HFF-Myc (cell line): ENCODE measurements at regions not wholly inside any gene's neighbourhood (a gene's known extent, or its start where the extent isn't known, plus 50 kb on each side); places are given as distances from the start of the nearest gene placed in this dataset.

Source experiments
- DNase-seq: peaks from one replicate; pipeline ENCODE4 v3.0.0-alpha.2; 2011; ENCODE audit warnings: low read depth; ENCODE audit errors: extremely low read depth
- H3K4me3 ChIP-seq: replicated peaks from 2 replicates; pipeline ENCODE4 v1.5.1; 2011; ENCODE audit warnings: low read depth, mild to moderate bottlenecking, control low read depth, low read length
- CTCF ChIP-seq: IDR thresholded peaks from 2 replicates; pipeline ENCODE4 v1.5.1; 2012; ENCODE audit warnings: mild to moderate bottlenecking, low read depth, low read length, control low read depth; ENCODE audit errors: missing control alignments

DNA sequence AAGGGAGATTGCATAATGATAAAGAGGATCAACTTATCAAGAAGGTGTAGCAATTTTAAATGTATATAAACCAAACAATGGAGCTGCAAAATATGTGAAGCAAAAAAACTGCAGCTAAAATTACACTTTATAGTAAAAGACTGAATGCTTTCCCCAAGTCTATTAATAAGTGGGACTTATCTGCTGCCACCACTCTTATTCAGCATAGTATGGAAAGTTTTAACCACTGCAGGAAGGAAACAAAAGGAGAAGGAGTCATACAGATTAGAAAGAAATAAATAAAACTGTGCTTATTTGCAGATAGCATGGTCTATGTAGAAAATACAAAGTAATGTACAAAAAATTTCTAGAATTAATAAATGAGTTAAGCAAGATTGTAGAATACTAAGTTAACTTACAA is 94.1 kb upstream of the GK2 start:
- no peak for TF ChIP-seq CTCF
- H3K4me3 ChIP-seq = no peak overlapping the region
- no peak for DNase-seq

DNA sequence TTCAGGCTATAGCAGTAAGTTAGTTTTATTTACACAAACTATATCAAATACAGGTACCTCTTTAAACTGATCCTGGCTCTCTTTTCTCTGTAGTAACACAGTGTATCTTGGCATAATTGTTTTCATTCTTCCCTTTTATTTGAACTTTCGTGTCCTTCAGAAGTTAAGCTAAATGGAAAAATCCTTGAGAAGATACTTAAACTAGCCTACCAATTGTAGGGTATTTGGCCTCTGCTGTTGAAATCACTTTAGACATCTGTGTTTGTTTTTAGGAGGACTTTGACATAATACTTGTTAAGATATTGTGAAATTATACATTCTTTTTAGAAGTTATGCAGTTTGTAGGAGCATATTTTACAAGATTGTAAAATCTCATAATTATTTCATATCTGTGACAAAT is 90.3 kb upstream of the GK2 start:
- no peak for TF ChIP-seq CTCF
- no peak overlapping the region for H3K4me3 ChIP-seq
- no peak for DNase-seq

GRCh38 chr4:79497001-79497400 is 89.0 kb upstream of the GK2 start:
- H3K4me3 ChIP-seq = no peak overlapping the region
- TF ChIP-seq CTCF = no peak
- no peak for DNase-seq

DNA sequence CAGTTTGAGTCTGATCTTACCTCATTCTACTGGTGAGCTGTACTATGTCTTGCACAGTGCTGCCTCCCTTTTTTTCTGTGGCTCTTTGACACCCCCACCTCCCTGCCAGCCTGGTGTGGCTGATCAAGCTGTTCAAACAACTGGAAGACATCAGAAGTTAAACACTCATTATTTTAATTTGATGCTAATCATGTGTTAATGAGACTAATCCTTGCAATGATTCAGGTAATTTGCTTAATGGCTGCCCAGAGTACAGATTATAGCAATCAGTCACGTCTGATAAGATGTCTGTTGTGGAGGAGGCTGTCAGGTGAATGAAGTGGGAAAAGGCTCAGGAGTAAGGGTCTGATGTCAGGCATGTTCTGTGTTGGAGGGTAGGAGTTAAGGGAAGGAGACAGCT is 87.4 kb upstream of the GK2 start:
- no peak overlapping the region for H3K4me3 ChIP-seq
- no peak for DNase-seq

DNA sequence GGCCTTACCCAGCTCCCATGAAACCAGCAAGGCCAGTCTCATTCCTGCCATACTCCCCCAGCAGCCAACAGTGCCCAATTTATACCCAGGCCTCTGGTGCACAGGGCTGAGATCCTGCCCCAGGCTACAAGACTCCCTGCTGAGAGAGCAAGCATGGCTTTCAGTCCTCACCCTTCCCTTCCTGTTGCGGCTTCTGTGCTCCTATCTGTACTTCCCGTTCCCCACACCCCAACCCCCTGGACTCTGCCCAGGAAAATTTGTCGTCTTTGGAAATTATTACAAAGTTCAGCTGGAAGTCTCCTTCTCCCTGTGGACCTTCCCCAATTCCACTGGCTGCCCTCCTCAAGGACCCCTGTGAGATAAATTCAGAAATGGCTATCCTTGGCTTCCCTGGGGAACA is 84.1 kb upstream of the GK2 start:
- no peak for DNase-seq
- no peak overlapping the region for H3K4me3 ChIP-seq
- no peak for TF ChIP-seq CTCF

More for the DNA sequence above, 87.4 kb upstream of the GK2 start:
- TF ChIP-seq CTCF = no peak

DNA sequence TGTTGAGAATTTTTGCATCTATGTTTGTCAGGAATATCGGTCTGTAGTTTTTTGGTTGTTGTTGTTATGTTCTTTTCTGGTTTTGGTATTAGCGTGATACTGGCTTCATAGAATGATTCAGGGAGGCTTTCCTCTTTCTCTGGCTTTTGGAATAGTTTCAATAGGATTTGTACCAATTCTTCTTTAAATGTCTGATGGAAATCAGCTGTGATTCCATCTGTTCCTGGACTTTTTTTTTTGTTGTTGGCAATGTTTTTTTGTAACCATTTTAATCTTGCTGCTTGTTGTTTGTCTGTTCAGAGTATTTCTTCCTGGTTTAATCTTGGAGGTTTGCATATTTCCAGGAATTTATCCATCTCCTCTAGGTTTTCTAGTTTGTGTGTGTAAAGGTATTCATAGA is 81.5 kb upstream of the GK2 start:
- DNase-seq = no peak

More for the DNA sequence above, 81.5 kb upstream of the GK2 start:
- H3K4me3 ChIP-seq = no peak overlapping the region
- TF ChIP-seq CTCF = no peak
